Right kidney (tissue), 1 donor: ENCODE measurements at regions not wholly inside any gene's neighbourhood (a gene's known extent, or its start where the extent isn't known, plus 50 kb on each side); places are given as distances from the start of the nearest gene placed in this dataset.

Experiments
- DNase-seq: peaks from one replicate; pipeline ENCODE4 v3.0.0-alpha.2; 2016

DNA sequence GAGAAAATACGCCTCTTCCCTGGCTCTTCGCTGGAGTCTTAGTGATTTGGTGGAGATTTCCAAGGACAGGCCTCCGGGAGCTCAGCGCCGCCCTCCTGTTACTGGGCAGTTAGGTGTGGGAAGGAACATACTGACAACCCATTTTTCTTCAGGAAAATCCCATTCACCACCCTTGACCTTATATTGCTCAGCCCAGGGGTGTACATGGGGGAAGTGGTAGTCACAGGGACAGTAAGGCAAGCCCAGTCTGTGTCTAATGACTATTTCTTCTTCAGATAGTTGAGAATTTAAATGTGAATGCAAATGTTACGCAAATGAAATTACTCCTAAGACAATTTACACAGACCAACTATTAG, 119.4 kb downstream of the UQCRFS1 start:
- no peak for DNase-seq

DNA sequence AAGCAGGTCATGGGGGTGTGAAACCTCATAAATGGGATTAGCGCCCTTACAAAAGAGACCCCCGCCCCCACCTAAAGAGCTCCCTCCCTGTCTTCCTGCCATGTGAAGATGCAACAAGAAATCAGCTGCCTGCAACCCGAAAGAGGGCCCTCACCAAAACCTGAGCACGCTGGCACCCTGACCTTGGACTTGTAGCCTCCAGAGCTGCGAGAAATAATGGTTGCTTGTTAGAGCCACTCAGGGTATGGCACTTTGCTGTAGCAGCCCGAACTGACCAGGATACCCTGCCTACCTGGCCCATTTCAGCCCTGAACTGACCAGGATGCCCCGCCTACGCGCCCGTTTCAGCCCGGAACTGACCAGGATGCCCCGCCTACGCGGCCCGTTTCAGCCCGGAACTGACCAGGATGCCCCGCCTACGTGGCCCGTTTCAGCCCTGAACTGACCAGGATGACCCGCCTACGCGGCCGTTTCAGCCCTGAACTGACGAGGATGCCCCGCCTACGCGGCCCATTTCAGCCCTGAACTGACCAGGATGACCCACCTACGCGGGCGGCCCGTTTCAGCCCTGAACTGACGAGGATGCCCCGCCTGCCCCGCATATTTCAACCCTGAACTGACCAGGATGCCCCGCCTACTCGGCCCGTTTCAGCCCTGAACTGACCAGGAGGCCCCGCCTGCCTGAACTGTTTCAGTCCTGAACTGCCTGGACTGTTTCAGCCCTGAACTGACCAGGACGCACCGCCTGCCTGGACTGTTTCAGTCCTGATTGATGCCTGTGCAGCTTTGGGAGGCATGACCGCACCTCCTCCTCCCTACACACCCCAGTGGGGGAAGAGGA, 120.0 kb downstream of the UQCRFS1 start:
- DNase-seq: no peak

DNA sequence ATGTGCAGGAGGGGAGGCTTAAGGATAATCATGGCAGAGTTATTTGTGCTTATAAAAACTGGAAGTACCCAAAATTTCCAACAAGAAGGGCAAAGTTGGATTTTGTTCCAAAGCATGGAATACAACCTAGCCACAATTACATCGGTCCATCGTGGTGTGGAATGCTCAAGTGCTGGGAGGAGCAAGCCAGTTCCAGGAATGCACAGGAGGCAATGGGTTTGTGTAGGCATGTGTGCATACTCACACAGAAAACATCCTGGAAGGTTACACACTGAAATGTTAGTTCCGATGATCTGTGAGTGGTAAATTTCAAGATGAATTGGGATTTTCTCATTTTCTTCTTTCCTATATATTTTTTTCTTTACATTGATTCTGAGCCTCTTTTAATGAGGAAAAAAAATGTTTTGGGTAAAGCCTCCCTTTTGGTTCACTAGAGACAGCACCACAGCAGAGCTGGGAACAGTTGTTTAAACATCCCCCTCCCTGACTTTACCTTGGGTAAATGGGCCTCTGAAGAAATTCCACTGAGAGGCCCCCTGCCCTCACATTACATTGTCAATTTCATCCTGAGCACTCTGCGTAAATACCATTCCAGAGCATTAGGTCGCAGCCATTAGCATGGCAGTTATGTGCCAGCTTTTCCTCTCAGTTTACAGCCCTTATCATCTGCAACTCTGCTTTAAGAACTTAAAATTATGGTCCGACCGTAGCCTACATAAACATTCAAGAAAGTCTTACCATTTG, 122.0 kb downstream of the UQCRFS1 start:
- DNase-seq: no peak

DNA sequence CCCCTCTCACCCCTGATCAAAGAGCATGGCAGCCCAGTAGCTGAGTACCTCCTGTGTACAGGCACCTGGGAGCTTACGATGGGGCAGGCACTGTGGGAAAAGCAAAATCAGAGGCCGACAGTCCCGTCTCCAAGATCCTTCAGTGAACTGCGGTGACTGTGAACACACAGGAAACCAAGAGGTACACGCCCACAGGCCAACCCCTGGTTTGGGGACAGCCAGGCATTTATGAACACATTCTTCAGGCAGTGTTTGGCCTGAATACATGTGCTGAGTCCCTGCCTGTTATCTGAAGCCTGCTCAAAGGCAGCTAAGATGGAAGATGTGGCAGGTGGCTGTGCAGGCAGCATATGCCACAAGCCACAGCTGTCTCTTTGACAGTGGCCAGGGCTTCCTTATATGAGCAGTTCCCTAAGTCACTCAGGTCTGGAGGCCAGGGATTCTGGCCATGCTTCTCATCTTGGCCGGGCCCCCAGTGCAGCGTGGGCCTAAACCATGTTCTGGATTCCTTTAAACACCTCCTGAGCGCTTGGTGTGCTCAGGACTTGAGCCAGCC, 123.6 kb downstream of the UQCRFS1 start:
- DNase-seq: no peak

DNA sequence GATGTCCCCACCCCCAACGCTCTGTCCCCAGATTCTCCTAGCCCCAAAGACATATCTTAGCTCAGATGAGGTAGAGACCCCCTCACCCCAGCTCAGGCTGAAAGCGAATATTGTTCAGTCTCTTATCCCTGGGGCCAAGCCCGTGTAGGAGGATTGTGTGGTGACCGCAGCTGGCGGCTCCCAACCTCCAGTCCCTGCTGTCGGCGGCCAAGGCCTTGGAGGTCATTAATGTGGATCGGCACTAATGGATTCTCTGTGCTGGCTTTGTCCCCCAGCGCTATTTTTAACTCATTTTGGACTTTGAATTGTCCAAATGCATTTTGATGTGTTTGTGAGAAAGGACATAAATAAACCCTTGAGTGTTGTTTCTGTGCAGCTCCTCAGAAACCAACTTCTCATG, 124.2 kb downstream of the UQCRFS1 start:
- DNase-seq: peak; percentile 26

DNA sequence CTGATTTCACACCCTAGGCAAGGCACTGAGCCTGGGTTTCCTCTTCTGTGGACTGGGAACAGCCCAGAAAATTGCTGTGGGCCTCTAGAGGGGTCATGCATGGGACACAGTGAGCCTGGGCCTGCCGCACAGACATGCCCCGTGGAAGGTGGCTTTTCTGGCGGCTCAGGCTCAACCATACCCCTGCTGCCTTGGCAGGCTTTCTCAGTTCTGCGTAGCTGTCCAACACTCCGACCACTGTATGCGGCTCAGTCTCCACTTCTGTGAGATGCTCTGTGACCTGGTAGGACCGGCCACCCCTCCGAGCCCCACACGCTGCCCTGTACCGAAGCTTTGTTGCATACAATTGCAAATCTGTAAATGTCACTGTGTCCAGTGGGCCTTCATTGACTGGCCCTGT, 126.3 kb downstream of the UQCRFS1 start:
- DNase-seq: no peak

DNA sequence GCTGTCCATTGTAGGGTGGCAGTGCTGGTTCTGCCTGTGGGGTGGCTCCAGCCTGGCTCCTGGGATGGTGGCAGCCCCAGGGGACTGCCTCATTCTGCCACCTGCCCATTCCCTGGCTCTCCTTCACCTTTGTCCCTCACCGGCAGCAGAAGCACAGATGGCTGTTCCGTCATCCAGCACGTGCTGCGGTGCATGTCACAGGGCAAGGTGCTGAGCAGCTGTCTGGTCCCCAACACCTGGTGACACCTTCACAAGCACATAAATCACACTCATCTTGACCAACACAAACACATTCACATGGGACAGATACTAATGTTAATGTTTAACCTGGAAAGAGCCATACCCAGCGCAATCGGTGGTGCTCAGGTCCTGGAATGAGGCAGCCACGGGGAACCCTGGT, 126.8 kb downstream of the UQCRFS1 start:
- DNase-seq: no peak

DNA sequence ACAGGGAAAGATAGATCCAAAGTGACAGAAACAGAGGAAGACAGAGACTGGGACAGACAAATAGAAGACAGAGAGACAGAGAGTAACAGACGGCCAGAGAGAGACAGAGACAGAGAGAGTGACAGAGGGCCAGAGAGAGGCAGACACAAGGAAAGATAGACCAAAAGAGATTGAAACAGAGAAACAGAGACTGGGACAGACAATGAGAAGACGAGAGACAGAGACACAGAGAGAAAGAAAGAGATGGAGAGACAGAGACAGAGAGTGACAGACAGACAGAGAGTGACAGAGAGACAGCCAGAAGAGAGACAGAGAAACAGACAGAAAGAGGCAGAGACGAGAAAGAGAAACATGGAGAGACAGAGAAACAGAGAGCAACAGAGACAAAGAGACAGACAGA, 127.3 kb downstream of the UQCRFS1 start:
- no peak for DNase-seq

DNA sequence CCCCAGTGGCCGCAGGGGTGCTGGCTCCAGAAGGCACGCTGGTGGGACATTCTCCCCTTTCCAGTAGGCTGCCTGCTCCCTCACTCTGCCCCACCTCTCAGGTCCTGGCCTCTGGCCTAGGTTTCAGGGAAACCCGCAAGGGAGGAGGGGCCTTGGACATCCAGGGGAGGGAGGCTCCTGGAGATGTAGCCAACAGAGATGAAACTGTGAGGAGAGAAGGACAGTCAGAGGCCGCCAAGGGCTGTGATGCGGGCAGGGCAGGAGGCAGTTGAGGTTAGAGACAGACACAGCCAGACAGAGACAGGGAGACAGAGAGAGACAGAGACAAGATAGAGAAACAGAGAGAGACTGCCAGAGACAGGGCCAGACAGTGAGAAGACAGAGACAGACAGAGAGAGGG, 127.7 kb downstream of the UQCRFS1 start:
- DNase-seq: no peak

DNA sequence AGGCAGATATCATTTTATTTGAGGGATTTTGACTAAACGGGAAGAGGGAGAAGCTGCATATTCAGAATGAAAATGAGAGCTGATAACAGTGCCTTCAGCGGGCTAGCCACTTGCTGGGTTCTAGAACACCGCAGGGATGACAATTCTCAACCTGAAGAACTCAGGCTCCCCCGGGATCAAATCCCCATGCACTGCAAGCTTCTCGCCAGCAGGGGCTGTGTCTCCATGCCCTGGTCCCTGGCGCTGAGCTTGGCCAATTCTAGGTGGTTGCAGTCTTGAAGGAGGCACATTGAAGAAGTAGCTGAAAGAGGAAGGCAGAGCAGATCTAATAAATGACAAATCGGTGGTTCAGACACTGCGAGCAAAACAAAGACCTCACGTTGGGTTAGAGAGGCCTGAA, 128.7 kb downstream of the UQCRFS1 start:
- DNase-seq: no peak

DNA sequence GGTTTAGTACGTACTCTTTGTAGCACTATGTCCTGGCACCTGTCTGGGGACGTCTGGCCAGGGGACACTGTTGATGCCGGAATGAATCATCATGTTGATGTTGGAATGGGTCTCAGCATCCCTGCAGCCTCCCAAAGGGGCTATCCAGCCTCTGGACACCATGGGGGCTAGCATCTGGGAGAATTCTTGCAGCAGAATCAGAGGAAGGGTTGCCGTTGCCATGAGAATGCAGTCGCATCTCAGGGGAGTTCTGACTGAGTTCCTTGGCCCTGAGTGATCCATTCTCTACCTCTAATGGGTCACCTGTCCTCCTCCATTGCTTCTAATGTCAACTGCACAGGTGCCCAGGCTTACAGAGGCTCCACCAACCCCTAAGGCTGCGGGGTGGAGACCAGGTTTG, 129.1 kb downstream of the UQCRFS1 start:
- DNase-seq: no peak

DNA sequence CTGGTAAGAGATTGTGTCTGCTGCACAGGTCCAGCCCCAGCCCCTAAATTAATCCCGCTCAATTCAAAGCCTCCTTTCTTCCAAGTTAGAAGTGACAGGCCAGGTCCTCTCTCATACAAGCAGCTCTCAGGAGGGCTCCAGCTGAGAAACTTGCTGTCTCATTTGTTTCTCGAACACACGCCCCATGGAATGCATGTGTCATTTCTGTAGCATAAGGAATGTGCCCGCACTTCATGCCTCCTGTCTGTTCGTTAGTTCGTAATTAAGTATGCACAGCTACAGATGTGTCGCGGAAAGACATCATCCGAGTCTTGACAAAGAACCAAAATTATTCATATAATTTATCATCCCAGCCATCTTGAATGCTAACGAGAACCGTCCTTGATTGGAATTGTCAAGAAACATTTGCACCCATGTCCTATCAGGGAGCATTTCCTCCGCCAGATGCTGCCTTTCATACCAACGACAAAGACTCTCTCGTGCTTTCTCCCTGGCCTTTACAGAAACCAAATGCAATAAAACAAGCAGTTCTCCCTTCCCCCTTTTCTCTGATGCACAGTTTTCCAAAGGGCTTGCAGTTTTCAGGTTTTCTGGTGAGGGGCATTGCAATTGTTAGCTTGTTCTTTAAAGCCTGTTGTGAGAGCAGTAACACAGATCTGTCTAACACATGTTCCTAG, 133.5 kb downstream of the UQCRFS1 start:
- DNase-seq: no peak

DNA sequence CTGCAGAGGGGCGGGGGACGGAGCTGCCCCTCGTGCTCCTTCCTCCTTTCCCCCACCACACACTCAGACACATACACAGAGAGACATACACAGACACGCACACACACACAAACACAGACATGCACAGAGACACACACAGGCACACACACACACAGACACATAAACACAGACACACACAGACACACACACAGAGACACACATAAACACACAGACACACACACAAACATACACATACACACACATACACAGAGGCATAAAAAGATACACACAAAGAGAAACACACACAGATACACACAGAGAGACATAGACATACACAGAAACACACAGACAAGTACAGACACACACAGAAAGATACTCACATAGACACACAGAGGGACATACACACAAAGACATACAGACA, 136.0 kb downstream of the UQCRFS1 start:
- no peak for DNase-seq

DNA sequence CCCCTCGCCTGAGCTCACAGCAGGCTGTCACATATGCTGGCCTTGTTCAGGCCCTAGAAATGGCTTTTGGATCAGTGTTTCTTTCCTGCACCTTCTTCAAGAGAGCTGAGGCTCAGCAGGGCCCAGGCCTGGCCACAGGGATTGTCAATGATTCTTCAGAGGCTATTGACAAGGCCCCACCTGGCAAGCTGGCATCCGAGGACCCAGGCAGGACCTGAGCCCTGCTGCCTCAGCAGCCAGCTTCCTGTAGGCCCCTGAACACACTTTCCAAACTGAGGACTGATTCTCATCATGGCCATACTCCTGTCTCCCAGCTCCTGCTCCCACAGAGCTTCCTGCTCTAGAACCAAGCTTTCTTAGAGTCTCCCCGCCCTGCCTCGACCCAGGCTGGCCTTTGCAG, 136.8 kb downstream of the UQCRFS1 start:
- no peak for DNase-seq

DNA sequence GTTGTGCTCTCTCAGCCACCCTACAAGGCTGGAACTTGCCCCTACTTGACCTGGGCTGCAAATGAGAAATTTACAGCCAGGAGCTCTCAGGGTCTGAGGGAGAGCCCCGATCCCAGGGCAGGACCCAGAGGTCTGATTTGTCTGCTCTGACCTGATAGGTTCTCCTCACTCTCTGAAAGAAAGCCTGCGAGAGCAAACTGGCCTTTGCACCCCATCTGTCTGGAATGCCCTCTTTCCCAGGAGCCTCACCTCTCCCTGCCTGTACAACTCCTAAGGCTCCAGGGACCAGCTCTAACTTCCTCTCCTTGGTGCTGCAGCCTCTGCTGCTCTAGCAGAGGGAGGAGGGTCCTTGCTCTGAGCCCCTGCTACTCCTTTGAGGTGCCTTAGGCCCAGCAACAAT, 137.8 kb downstream of the UQCRFS1 start:
- DNase-seq: no peak

DNA sequence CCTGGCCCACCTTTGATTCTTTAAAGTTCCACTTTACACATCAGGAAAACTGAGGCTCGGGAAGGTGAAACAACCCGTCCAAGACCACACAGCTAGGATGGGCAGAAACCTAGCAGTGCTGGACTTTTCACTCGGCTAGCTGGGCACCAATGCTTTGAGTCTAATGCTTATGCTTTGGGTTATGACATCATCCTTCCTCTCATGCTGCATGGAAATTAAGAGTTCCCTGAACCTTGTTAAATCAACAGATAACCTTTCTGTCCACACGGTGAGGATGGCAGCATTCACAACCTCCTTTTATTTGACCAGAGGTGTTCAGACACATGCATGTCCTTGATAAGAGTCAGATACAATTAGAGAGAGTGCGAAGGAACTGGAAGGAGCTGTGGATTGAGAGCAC, 138.4 kb downstream of the UQCRFS1 start:
- no peak for DNase-seq

DNA sequence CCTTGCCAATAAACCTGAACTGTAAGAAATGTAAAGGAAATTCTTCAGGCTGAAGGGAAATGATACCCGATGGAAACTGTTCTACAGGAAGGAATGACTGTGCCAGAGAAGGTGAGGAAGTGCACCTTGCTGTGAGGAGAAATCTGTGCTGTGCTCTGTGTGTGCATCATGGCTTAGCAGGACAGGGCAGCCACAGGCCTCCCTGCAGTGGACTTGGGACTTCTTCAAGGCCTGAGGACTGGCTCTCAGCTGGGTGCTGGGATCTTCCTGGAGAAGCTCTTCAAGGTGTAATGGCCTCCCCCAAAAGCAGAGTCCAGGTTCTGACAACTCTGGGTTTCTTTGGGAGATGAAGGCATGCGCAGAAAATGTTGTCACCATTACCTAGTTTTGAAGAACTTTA, 145.1 kb downstream of the UQCRFS1 start:
- DNase-seq: no peak

DNA sequence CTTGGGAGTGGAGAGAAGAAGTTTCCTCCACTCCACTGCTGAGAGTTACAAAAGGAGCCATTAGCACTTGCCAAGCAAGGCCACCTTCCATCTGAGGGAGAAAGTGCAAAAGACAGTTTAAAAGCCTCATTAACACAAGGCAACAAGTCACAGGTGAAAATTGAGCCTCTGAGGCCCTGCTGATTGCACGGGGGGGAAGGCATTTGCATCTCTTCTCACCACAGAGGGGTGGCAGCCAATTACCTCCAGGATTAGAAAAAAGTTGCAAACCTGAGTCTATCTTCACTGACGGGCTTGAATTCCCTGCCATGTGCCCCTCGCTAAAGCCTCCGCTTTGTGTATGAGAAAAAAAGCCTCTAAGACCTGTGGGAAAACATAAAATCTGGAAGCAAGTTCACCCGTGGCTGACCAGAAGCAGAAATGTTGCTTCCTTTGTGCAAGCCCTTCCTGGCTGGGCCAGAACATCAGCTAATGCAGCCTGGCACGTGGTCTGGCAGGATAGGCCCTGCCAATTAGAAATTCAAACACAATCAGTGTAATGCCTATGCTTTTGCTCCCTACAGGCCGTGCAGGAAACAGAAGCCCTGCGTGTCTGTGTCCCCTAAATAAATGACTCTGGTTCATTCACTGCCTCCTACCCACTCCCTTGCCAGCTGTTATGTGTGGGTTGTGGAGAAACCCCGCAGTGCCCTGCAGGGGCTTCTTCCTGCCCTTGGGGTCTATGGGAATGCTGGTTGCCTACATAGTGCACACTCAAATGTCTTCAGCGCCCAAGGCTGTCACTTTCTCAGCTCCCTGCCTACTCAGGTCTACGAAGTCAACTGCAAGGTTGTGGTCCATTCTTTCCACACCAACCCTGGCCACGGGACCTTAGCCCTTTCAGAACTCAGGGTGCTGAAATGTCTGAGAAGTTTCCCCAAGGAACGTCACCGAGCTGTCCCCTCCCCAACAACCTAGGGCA, 150.2 kb downstream of the UQCRFS1 start:
- DNase-seq: no peak

DNA sequence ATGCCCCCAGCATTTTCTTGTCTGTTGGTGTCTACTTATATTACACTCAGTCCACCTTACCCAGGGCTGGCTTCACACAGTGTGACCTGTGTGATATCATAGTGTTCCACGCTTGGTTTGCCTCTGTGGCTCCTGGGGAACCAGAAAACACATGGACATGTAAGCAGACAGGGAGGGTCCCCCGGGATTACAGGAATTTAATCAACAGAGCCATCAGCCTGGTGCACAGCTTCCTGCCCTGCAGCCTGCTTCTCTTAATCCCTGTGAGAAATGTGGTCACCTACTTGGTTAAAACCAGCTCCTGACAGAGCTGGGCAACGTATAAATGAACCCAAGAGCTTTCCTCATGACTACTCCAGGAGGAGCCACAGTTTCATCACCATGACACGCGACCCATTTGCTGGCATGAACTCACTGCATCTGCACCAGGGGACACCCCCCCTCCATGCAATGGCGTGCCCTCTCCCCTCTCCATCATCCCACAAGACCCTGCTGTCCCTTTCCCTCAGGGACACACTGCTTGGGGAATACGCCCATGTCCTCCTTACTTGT, 152.1 kb downstream of the UQCRFS1 start:
- no peak for DNase-seq

DNA sequence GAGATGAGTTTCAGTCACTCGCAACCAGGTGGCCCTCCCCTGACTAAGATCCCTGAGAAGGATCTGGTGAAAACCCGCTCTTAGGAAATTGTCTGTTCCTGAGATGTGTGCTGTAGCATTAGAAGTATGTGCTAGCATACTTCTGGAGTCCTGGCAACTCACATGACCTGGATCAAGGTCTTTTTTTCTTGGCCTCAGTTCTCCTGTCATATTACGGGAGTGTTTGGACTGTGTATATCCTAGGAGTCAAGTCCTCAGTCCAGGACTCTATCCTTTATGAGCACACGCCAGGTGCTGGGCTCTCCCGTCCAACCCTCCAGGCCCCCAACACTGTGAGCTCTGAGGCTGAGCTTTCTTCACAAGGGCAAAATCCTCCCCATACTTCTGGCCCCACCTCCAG, 156.4 kb downstream of the UQCRFS1 start:
- DNase-seq: no peak

DNA sequence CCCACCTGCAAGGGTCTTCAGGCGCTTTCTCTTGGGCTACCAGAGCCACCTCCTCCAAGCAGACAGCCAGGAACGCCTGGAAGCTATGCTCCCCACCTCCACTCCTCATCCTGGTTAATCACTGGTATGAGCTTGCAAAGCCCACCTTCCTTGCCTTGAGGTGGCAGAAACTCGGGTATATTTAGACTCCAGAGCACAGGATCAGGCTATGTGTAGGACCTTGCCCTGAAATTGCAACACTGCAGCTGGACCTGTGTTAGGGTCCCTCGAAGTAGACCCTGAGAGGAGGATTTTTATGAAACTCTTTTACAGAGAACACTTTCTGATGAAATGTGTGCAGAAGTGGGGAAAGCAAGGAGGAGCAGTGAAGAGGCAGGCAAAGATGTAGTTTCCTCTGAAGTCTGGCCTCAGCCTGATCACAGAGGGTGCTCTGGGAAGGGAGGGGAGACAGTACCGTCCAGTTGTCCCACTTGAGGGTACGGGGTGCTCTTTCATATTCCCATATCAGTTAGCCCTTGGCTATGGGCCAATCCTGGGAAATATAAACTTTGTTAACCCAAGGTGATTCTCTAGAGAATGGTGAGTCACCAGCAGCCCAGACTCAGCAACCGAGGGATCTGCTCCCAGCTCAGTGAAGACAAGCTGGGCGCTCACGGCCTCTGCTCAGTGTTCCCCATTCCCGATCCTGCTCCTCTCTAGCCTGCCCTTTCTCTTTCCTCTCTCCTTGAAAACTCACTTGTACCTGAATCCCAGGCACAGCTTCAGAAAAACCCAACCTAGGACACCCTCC, 157.9 kb downstream of the UQCRFS1 start:
- DNase-seq: no peak
